ENCODE measurements at regions not wholly inside any gene's neighbourhood (a gene's known extent, or its start where the extent isn't known, plus 50 kb on each side); places are given as distances from the start of the nearest gene placed in this dataset.

DNA sequence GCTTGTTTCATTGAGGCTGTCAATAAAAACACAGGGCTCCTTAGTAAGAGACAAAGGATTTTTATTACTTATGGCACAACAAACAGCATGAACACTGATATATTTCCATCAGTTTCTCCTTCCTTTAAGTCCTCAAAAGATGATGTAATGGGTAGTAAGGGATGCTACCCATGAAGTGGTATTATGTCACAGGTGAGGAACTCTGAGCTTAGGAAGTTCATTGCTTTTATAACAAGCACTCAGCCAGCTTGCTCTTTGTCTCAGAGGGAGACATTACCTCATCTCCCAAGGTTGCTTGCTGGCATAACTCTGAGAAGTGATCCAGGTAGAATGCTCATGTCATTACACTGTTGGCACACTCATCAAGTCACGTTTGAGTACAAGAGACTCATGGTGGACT is 287.0 kb upstream of the OR4E1 start:
- Mint-ChIP-seq H3K36me3 (ENCODE audit: low read depth) (no peaks in the 10 kb centered on the region), H3K9me3 (peaks cover 12% of the 10 kb centered on the region), H3K4me3 (ENCODE audit: low read depth) (no peak overlapping the region), H3K27me3 (ENCODE audit: low read depth) (peaks cover 10% of the 10 kb centered on the region), H3K4me1 (ENCODE audit: low read depth) (peaks cover 27% of the 10 kb centered on the region), H3K27ac (no peak overlapping the region)
- intact Hi-C loops (cut with micrococcal nuclease): no loop called here
- DNase-seq (ENCODE audit: low spot score): no peak

DNA sequence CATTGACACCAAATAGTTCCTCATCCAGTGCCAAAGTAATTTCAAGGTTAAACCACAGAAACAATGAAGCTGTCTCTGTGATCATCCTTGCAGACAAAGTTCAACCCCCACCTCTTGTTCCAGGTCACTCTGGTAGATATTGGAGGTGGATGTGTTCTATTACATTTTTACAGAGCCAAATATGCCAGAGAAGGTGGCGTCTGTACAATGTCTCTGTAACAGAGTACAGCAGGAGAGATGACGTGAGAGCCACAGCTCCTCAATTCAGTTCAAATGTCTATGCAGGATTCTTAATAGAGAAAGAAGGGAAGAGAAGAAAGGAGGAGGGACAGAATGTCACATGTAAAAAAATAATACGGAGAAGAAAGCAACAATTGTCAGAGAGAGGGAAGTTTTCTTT is 268.3 kb upstream of the OR4E1 start:
- Mint-ChIP-seq H3K27ac (peak overlapping the region; percentile 37), H3K9me3 (no peaks in the 10 kb centered on the region), H3K4me1 (ENCODE audit: low read depth) (peaks cover 12% of the 10 kb centered on the region), H3K27me3 (ENCODE audit: low read depth) (peaks cover 21% of the 10 kb centered on the region), H3K36me3 (ENCODE audit: low read depth) (no peaks in the 10 kb centered on the region), H3K4me3 (ENCODE audit: low read depth) (peak overlapping the region; percentile 81)
- intact Hi-C loops (cut with micrococcal nuclease): loop anchor here (2.0 kb wide), 1 partner anchor 23 kb away; no protein-coding TSS in a partner anchor
- DNase-seq (ENCODE audit: low spot score): no peak

DNA sequence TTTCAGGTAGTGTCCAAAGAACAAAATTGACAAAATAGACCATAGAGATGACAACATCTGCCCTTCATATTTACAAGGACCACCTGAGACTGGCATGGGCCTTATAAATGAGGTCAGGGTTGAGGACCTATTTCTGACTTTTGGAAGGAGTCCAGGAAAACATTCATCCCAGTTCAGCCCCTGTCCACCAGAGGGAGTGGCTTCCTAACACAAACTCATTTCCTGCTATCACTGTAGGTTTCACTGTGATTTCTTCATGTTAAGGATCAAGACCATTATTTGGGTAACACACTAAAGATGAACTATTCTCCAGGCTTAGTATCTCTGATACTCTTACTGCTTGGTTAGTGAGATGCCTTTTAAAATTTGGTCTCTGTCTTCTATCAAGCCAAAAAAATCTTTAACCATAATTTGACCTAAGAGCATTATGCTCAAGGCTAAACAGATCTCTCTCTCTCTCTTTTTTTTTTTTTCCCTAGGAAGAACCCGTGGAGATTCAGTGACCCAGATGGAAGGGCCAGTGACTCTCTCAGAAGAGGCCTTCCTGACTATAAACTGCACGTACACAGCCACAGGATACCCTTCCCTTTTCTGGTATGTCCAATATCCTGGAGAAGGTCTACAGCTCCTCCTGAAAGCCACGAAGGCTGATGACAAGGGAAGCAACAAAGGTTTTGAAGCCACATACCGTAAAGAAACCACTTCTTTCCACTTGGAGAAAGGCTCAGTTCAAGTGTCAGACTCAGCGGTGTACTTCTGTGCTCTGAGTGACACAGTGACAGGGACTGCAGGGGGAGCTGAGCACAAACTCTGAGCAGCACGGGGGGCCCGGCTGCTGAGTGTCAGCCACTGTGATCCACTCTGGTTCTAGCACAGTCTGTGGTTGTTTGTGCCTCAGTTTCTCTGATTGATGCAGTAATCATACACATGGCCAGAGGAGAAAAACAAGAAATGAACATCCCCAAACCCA is 267.6 kb upstream of the OR4E1 start:
- no peak for DNase-seq (ENCODE audit: low spot score)
- peaks cover 21% of the 10 kb centered on the region for H3K27me3 Mint-ChIP-seq (ENCODE audit: low read depth)
- no peaks in the 10 kb centered on the region for H3K36me3 Mint-ChIP-seq (ENCODE audit: low read depth)
- H3K4me1 Mint-ChIP-seq (ENCODE audit: low read depth): peaks cover 12% of the 10 kb centered on the region
- intact Hi-C loops (cut with micrococcal nuclease): loop anchor here (2.0 kb wide), 1 partner anchor 24 kb away; no protein-coding TSS in a partner anchor
- H3K4me3 Mint-ChIP-seq (ENCODE audit: low read depth): peak overlapping the region; percentile 81
- H3K9me3 Mint-ChIP-seq: no peaks in the 10 kb centered on the region
- H3K27ac Mint-ChIP-seq: peak overlapping the region; percentile 68

DNA sequence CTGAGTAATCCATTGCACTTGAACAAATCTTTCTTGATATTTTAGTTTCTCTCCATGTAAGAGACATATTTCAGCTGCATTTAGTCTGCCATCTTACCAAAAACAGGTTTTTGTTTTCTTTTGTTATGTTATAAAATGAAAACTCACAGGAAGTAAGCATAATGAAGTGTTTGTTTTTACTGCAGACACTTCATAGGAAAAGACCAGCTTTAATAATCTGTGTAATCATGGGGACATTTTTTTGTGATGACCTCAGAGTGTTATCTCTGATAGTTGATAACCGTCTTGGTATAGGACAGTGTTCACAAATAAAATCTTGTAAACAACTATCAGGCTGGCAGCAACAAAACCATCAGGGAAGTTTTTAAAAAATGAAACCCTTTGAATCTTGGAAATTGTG is 266.2 kb upstream of the OR4E1 start:
- Mint-ChIP-seq H3K27me3 (ENCODE audit: low read depth) (peaks cover 17% of the 10 kb centered on the region), H3K4me3 (ENCODE audit: low read depth) (no peak overlapping the region), H3K36me3 (ENCODE audit: low read depth) (no peaks in the 10 kb centered on the region), H3K27ac (no peak overlapping the region), H3K9me3 (no peaks in the 10 kb centered on the region), H3K4me1 (ENCODE audit: low read depth) (peaks cover 12% of the 10 kb centered on the region)
- no peak for DNase-seq (ENCODE audit: low spot score)
- intact Hi-C loops (cut with micrococcal nuclease): loop anchor here (2.0 kb wide), 1 partner anchor 25 kb away; no protein-coding TSS in a partner anchor

DNA sequence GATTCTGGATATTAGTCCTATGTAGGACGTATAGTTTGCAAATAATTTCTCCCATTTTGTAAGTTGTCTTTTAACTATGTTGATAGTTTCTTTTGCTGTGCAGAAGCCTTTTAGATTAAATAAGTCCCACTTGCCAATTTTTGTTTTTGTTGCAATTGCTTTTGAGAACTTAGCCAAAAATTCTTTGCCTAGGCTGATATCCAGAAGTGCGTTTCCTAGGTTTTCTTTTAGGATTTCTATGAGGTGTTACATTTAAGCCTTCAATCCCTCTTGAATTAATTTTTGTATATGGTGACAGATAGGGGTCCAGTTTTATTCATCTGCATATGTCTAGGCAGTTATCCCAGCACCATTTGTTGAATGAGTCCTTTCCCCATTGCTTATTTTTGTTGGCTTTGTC is 264.4 kb upstream of the OR4E1 start:
- Mint-ChIP-seq H3K4me3 (ENCODE audit: low read depth) (no peak overlapping the region), H3K36me3 (ENCODE audit: low read depth) (no peaks in the 10 kb centered on the region), H3K9me3 (no peaks in the 10 kb centered on the region), H3K27ac (no peak overlapping the region), H3K27me3 (ENCODE audit: low read depth) (peaks cover 17% of the 10 kb centered on the region), H3K4me1 (ENCODE audit: low read depth) (peaks cover 12% of the 10 kb centered on the region)
- DNase-seq (ENCODE audit: low spot score): no peak
- intact Hi-C loops (cut with micrococcal nuclease): no loop called here

DNA sequence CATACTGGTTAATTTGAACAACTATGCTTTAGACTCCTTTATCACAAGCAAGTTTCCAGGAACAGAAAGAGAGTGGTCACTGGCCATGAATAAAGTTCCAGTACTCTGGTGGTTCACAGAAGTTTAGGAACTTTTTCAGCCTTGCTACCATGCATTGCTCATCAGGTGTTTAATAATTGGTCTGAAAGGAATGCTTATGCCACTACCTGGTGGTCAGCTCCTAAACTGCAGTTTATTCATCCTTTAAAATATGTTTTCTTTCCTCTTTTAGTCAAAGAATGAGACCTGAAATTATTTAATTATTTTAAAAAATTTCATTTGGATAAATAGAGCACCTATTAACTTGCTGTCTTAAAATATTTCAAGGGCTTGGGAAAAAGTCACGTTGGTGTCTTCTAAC is 260.1 kb upstream of the OR4E1 start:
- Mint-ChIP-seq H3K4me1 (ENCODE audit: low read depth) (peaks cover 1% of the 10 kb centered on the region), H3K27me3 (ENCODE audit: low read depth) (peaks cover 15% of the 10 kb centered on the region), H3K9me3 (no peaks in the 10 kb centered on the region), H3K36me3 (ENCODE audit: low read depth) (no peaks in the 10 kb centered on the region), H3K4me3 (ENCODE audit: low read depth) (no peak overlapping the region), H3K27ac (no peak overlapping the region)
- intact Hi-C loops (cut with micrococcal nuclease): no loop called here
- DNase-seq (ENCODE audit: low spot score): no peak

DNA sequence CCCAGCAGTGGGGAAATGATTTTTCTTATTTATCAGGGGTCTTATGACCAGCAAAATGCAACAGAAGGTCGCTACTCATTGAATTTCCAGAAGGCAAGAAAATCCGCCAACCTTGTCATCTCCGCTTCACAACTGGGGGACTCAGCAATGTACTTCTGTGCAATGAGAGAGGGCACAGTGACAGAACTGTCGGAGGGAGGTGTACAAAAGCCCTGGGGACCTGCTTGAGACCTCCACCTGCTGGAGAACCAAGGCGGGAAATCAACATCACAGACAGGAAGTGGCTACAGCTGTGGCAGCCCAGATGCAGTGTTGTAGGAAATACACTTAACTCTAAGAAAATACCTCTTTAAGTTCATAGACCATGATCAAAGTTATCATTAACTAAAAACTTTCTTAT is 250.9 kb upstream of the OR4E1 start:
- intact Hi-C loops (cut with micrococcal nuclease): no loop called here
- peak; percentile 42 for DNase-seq (ENCODE audit: low spot score)
- H3K27me3 Mint-ChIP-seq (ENCODE audit: low read depth): peaks cover 2% of the 10 kb centered on the region
- H3K4me3 Mint-ChIP-seq (ENCODE audit: low read depth): peak overlapping the region; percentile 18
- peaks cover 37% of the 10 kb centered on the region for H3K4me1 Mint-ChIP-seq (ENCODE audit: low read depth)
- peaks cover 8% of the 10 kb centered on the region for H3K36me3 Mint-ChIP-seq (ENCODE audit: low read depth)
- peaks cover 14% of the 10 kb centered on the region for H3K9me3 Mint-ChIP-seq
- H3K27ac Mint-ChIP-seq: peak overlapping the region; percentile 83

DNA sequence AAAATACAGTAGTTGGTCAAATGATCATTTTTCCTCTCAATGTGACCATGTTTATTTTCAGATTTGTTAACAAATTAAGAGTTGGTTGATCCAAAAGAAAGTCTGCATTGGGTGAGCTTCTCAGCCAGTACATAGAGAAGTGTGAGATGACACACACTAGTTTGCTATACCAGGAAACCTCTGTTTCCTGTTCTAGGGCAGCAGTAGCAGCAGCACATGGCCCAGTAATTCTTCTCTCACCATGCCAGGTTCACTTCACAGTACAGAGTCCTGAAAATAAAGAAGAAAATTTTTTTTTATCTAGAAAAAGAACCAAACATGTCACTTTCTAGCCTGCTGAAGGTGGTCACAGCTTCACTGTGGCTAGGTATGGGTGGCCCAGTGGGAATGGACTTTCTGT is 250.2 kb upstream of the OR4E1 start:
- Mint-ChIP-seq H3K27ac (peak overlapping the region; percentile 83), H3K27me3 (ENCODE audit: low read depth) (peaks cover 2% of the 10 kb centered on the region)
- intact Hi-C loops (cut with micrococcal nuclease): no loop called here

DNA sequence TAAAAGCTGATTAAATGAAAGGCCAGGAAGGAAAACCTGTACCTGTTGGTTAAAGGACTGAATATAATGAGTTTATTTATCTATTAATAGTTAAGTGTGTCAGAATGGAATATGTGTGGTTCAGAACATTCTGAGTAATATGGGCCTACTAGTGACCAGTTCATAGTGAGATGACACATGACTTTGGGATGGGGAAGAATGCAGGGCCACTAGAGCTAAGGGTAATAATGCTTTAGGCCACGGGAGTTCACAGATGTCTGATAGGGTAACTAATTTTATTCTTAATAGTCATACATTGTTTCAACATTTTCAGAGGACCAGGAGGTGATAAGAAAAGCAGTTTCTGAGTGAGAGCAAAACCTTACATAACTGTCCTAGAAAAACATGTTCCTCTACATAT is 247.8 kb upstream of the OR4E1 start:
- peaks cover 53% of the 10 kb centered on the region for H3K4me1 Mint-ChIP-seq (ENCODE audit: low read depth)
- intact Hi-C loops (cut with micrococcal nuclease): no loop called here
- no peak for DNase-seq (ENCODE audit: low spot score)
- H3K27ac Mint-ChIP-seq: no peak overlapping the region
- H3K36me3 Mint-ChIP-seq (ENCODE audit: low read depth): peaks cover 8% of the 10 kb centered on the region
- H3K9me3 Mint-ChIP-seq: peaks cover 14% of the 10 kb centered on the region
- H3K4me3 Mint-ChIP-seq (ENCODE audit: low read depth): no peak overlapping the region
- H3K27me3 Mint-ChIP-seq (ENCODE audit: low read depth): no peaks in the 10 kb centered on the region

More for the DNA sequence above, 250.2 kb upstream of the OR4E1 start:
- Mint-ChIP-seq H3K9me3 (peaks cover 14% of the 10 kb centered on the region), H3K4me1 (ENCODE audit: low read depth) (peaks cover 39% of the 10 kb centered on the region), H3K4me3 (ENCODE audit: low read depth) (no peak overlapping the region), H3K36me3 (ENCODE audit: low read depth) (peaks cover 8% of the 10 kb centered on the region)
- DNase-seq (ENCODE audit: low spot score): peak; percentile 20

DNA sequence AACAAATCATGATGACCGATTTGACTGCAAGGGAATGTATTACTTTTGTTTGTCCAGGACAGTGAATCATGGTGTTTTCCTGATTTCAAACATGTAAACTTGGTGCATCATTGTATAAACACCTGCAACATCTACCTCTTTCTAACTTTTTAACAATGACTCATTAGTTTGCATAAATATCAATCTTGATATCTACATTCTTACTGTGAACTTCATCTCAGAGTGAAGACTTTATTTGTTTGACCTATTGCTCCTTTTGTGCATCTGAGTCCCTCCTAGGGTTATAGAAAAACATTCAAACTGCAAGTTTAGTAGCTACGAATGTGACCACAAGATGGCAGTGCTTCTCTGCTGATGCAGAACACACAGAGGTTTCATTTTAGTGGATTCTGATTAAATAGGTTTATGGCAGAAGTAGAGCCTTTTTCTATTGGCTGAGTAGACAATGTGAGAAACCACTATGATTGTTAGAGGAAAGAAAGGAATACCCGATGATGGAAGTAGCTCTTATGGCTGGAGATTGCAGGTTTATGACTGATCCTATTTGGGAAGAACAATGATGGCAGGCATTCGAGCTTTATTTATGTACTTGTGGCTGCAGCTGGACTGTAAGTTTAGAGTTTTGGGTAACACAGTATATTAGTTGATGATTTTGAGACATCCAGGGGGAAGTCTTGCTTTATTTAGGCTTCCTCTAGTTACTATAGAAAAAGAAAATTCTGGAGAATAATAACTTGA is 244.2 kb upstream of the OR4E1 start:
- Mint-ChIP-seq H3K27ac (peak overlapping the region; percentile 64), H3K4me1 (ENCODE audit: low read depth) (peaks cover 55% of the 10 kb centered on the region), H3K27me3 (ENCODE audit: low read depth) (no peaks in the 10 kb centered on the region), H3K4me3 (ENCODE audit: low read depth) (peak overlapping the region; percentile 75), H3K9me3 (peaks cover 9% of the 10 kb centered on the region), H3K36me3 (ENCODE audit: low read depth) (no peaks in the 10 kb centered on the region)
- intact Hi-C loops (cut with micrococcal nuclease): loop anchor here (2.0 to 10.0 kb wide), 4 partner anchors 59 to 654 kb away; no protein-coding TSS in a partner anchor
- DNase-seq (ENCODE audit: low spot score): peak; percentile 52

DNA sequence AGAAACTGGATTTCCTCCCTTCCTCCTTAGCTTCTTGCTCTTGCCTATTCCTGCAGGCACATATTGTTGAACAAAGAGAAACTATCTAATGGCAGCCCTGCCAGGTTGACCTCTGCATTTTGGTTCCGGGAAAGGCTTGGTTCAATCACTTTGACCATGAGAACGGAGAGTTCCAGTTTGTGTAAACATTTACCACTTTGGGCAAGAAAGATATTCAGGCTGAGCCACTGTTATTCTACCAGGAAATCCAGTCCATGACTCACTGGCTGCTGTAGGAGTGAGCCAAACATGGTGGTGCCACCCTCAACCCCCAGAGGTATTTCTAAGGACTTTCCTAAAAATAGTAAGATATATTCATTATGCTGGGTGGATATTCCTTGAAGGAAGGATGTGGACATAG is 242.2 kb upstream of the OR4E1 start:
- H3K4me3 Mint-ChIP-seq (ENCODE audit: low read depth): no peak overlapping the region
- no peaks in the 10 kb centered on the region for H3K36me3 Mint-ChIP-seq (ENCODE audit: low read depth)
- intact Hi-C loops (cut with micrococcal nuclease): loop anchor here (2.0 to 10.0 kb wide), 4 partner anchors 61 to 656 kb away; no protein-coding TSS in a partner anchor
- H3K27me3 Mint-ChIP-seq (ENCODE audit: low read depth): no peaks in the 10 kb centered on the region
- no peak for DNase-seq (ENCODE audit: low spot score)
- H3K27ac Mint-ChIP-seq: peak overlapping the region; percentile 75
- peaks cover 64% of the 10 kb centered on the region for H3K4me1 Mint-ChIP-seq (ENCODE audit: low read depth)
- no peaks in the 10 kb centered on the region for H3K9me3 Mint-ChIP-seq

DNA sequence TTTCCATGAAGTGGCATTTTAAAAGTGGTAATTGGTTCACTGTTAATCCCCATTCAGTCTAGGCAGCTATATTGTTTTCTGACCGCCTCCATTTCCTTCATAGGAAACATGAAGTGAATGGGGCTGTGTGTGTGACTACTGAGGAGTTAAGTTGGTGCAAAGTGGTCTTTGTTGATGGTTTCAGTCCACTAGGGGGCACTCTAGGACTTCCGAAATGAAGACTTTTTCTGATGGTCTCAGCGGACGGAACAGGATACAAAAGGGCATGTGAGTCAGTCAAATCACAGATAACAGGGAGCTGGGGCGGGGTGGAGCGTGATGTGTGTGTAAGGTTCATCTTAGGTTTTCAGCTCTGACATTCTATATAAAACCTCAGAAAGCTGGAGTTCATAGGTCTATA is 240.1 kb upstream of the OR4E1 start:
- Mint-ChIP-seq H3K4me3 (ENCODE audit: low read depth) (peak overlapping the region; percentile 41), H3K36me3 (ENCODE audit: low read depth) (no peaks in the 10 kb centered on the region), H3K9me3 (no peaks in the 10 kb centered on the region), H3K27ac (peak overlapping the region; percentile 53), H3K4me1 (ENCODE audit: low read depth) (peaks cover 54% of the 10 kb centered on the region), H3K27me3 (ENCODE audit: low read depth) (peaks cover 2% of the 10 kb centered on the region)
- peak; percentile 75 for DNase-seq (ENCODE audit: low spot score)
- intact Hi-C loops (cut with micrococcal nuclease): loop anchor here (2.0 to 10.0 kb wide), 3 partner anchors 19 to 161 kb away; no protein-coding TSS in a partner anchor
